LNCaP clone FGC (cell line): ENCODE measurements at regions not wholly inside any gene's neighbourhood (a gene's known extent, or its start where the extent isn't known, plus 50 kb on each side); places are given as distances from the start of the nearest gene placed in this dataset.

ENCODE experiments used
- DNase-seq: peaks from one replicate; pipeline ENCODE4 v3.0.0-alpha.2; 2011; ENCODE audit warnings: low read depth
- H3K4me3 ChIP-seq: 2 replicates; pipeline ENCODE4 v1.5.1; 2011; ENCODE audit warnings: mild to moderate bottlenecking, low read depth, low read length, control low read depth
- TF ChIP-seq, protein P1 (sequence below): IDR thresholded peaks from 2 replicates; pipeline ENCODE4 v1.5.1; 2012; ENCODE audit warnings: mild to moderate bottlenecking; ENCODE audit not compliant: control insufficient read depth, insufficient read depth; ENCODE audit errors: extremely low read depth

DNA sequence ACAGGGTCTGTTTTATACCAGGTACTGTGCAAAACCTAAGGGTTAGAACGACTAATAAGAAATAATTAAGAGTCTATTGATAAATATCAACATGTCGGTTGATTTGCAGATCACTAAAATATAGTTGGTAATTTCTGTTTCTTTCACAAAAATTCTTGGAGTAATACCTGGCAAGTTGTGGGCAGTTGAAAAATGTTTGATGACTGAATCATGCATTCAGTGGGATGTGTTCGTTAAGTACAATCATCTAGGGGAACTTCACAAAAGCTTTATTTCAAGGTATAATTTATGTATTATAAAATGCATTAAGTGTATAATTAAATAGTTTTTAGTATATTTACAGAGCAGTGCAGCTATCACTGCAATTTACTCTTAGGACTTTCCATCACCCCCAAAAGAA, 120.0 kb downstream of the KCNA5 start:
- H3K4me3 ChIP-seq: no peak overlapping the region
- TF ChIP-seq, protein P1, sequence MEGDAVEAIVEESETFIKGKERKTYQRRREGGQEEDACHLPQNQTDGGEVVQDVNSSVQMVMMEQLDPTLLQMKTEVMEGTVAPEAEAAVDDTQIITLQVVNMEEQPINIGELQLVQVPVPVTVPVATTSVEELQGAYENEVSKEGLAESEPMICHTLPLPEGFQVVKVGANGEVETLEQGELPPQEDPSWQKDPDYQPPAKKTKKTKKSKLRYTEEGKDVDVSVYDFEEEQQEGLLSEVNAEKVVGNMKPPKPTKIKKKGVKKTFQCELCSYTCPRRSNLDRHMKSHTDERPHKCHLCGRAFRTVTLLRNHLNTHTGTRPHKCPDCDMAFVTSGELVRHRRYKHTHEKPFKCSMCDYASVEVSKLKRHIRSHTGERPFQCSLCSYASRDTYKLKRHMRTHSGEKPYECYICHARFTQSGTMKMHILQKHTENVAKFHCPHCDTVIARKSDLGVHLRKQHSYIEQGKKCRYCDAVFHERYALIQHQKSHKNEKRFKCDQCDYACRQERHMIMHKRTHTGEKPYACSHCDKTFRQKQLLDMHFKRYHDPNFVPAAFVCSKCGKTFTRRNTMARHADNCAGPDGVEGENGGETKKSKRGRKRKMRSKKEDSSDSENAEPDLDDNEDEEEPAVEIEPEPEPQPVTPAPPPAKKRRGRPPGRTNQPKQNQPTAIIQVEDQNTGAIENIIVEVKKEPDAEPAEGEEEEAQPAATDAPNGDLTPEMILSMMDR: no peak
- no peak for DNase-seq

- no peak for DNase-seq
- no peak overlapping the region for H3K4me3 ChIP-seq
- TF ChIP-seq, protein P1: no peak
Measured at GRCh38 chr12:5165296-5165970, 121.8 kb downstream of the KCNA5 start.

- no peak for DNase-seq
- TF ChIP-seq, protein P1: no peak
- no peak overlapping the region for H3K4me3 ChIP-seq
Measured at GRCh38 chr12:5166976-5167375, 123.3 kb downstream of the KCNA5 start.

GRCh38 chr12:5168148-5168547, 124.5 kb downstream of the KCNA5 start:
- DNase-seq: no peak
- TF ChIP-seq, protein P1: no peak
- no peak overlapping the region for H3K4me3 ChIP-seq

DNA sequence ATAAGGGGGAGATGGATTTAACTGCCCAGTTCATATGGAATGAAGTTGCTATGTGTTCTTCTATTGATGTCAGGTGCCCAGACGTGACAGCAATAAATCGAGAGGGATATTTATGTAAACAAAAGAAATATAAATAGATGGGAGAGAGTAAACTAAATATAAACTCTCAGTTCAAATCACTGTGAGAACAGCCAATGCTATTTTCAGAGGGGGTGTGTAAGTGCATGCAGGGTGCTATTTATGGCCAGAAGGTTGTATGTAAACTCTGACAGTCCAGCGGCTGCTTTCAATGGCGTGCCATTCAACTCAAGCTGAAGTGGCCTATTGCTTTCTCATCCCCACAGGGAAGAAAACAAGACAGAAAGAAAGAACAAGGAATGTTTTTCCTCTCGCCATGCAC, 127.2 kb downstream of the KCNA5 start:
- no peak for DNase-seq
- TF ChIP-seq, protein P1: no peak

DNA sequence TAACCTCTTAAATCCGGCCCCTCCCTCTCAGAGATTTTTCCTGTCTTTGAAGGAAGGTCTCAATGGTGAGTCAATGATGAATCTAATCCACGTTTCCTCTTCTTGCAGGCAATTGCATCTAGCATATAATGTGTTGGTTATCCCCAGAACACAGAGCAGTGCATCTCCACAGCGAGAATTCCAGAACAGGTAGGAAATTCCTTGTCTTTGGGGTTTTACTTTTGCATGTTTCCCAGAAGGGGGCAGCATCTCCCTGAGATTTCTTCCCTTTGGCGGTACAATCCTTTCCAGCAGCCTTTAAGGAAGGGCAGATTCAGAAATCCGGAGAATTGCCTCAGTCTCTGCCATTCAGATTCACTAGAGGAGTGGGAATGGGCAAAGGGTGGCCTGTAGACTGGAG, 128.0 kb downstream of the KCNA5 start:
- peak; percentile 38 for DNase-seq
- H3K4me3 ChIP-seq: no peak overlapping the region

More for the DNA sequence above, 127.2 kb downstream of the KCNA5 start:
- H3K4me3 ChIP-seq: no peak overlapping the region

More for the DNA sequence above, 128.0 kb downstream of the KCNA5 start:
- TF ChIP-seq, protein P1: peak; percentile 79
